GM18858 (cell line): ENCODE measurements at regions not wholly inside any gene's neighbourhood (a gene's known extent, or its start where the extent isn't known, plus 50 kb on each side); places are given as distances from the start of the nearest gene placed in this dataset.

Experiments
- ATAC-seq: cut with Tn5 transposase; IDR thresholded peaks from one replicate; pipeline ENCODE4 v1.9.1; 2021; ENCODE audit not compliant: unreplicated experiment

DNA sequence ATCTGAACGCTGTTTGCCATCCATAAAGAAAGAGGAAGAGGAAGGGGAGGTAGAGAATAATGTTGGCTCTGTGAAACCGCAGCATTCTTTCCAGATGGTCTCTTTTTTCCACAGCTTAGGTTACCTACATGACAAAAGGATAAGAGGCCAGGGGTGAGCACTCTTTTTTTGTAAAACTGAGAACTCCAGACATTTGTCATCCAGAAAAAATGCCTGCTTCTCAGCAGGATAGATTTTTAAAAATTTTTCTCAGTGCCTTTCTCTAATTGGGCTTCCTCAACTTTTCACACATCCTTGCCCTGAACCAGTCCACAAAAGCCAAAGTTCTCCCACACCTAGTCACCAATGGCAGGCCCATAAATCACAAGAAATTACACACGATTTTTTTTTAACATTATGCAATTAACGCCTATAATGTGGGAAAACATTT lies 158.1 kb upstream of the TENM3 start:
- ATAC-seq = no peak

DNA sequence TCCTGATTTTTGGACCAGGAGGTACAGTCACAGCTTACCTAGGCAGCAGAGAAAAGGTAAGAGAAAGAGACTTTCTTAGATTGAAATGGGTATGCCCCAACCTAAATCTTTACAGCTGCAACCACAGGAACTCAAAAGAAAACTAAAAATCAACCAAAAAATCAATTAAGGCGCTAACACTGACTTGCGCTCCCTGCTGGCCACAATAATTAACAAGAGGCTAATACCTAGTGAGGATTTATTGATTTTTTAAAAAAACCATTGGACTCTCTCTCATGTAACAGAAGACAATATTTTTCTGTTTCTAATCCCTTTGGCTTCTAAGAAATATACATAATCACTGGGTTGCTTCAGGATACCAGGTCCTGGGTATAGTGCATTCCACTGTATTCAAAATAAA lies 153.9 kb upstream of the TENM3 start:
- ATAC-seq = no peak

DNA sequence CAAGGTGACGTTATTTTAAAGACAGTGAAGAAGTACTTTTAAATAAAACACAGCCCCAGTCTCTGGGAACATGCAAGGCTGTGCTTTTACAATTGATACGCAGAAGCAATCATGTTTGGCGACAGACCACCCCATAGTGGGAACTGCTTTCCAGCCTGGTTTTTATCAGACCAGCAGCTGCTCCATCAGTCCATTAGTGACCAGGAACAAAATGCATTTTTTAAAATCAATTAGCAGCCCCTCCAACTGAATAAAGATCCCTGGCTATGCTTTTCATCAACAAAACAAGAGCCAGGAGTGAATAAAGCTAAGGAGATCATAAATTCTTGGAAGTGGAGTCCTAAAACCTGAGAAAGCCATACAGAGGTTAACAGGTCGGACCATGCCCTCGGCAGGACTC lies 153.0 kb upstream of the TENM3 start:
- ATAC-seq = no peak

DNA sequence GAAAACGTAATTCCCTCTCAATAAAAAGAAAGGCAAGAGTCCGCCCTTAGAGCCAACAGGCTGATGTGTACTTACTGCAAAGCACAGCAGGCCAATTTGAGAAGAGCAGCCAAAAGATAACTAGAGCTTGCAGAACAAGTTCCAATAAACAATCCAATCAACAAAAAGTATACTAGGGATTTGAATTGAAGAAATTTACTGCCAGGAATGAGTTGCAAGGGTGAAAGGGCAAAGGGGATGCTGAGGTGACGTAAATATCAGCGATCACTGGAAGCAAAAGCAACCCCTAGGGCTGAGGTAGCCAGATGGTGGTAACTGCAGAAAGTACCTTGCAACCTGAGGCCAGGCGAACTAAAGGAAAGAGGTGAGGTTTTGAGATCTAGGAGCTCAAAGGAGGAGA lies 152.1 kb upstream of the TENM3 start:
- no peak for ATAC-seq

DNA sequence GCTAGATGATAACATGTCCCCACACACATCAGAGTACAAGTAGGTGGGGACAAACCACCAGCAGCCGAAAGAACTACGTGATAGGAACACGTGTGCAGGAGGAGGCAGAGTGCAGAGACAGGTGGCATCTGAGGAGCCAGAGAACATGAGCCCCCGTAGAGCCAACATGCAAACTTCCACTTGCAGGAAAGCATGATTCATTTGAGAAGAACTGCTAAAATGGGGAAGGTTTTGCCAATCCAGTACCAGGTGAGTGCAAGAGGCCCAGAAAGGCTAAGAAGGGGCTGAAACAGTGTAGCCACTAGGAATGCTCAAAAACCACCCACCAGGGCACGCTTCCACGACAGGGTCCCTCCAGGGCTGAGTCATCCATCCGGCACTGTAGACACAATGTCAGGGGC lies 149.8 kb upstream of the TENM3 start:
- no peak for ATAC-seq

DNA sequence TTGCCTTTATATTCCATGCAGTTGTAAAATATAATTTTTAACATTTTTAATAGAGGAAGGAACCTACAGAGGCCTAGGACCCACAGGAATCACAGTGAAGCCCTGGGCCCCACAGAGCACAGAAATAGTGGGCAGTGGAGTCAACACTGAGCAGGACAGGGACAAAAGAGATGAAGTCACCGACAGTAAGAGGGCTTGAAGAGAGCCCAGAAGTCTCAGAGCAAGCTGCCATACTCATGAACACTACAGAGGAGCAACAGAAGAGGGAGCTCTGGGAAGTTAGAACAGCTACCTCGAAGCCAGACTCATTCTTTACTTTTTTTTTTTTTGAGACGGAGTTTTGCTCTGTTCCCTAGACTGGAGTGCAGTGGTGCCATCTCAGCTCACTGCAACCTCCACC lies 149.3 kb upstream of the TENM3 start:
- ATAC-seq = no peak

DNA sequence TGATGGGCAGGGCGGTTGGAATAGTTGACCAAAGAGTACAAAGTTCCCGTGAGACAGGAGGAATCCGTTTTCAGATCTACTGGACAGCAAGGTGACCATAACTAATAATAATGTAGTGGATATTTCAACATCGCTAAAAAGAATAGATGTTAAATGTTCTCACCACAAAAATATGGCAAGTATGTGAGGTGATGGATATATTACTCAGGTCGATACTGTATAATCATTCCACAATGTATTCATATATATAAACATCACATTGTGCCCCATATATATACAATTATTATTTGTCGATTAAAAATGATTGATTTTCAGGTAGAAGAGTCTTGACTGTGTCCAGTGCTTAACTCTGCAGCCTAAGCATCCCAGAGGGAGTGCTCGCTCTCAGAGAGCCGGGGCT lies 141.6 kb upstream of the TENM3 start:
- no peak for ATAC-seq

GRCh38 chr4:182102576-182102975 lies 140.6 kb upstream of the TENM3 start:
- ATAC-seq = no peak

DNA sequence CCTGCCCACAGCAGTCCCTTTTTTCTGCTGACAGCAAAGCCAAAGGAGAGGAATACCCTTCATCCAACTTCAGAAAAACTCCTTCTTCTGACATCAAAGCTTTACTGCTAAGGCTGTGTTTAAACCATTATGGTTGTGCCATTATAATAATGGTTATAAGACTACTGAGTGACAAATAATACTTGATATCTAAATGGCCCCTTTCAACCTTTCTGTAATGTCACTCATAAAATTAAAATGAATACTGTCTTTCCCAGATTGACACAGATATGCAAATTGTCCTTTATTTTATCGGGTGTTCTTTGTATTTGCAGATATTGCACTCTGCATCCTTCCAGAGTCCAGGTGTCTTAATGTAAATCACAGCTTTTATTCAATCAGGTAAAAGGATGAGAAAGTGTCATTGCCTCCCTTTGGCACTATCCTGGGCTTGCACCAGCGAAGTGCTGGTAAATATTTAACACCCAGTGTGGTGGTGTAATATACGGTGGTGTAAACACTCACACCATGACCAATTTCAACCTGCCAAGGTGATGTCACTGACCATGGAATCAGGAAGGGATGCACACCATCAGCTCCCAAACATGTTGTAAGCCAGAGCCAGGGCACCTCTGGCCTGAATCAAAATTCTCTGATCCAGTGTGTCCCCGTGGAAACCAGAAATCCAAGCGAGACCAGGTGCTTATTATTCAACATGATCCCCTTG lies 139.4 kb upstream of the TENM3 start:
- no peak for ATAC-seq

GRCh38 chr4:182105416-182105815 lies 137.8 kb upstream of the TENM3 start:
- no peak for ATAC-seq

DNA sequence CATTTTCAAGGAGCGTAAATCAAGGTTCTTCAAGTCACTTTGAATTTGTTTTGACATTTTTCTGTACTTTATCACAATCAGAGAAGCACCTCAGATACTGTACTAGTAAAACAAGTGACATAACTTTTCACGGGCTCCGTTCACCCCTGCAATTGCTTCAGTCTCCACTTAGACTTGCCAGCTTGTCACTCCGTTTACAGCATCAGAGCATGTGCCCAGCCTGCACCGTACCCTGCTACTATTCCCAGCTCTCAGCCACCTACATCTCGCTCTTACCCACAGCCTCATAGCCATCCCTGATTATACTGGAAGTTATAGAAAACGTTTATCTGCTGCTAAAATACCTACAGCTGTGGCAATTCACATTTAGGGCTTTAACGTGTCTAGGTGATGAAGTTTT lies 135.3 kb upstream of the TENM3 start:
- ATAC-seq = no peak

GRCh38 chr4:182111586-182111985 lies 131.6 kb upstream of the TENM3 start:
- ATAC-seq = no peak

GRCh38 chr4:182113779-182114178 lies 129.4 kb upstream of the TENM3 start:
- no peak for ATAC-seq

GRCh38 chr4:182124359-182124758 lies 118.8 kb upstream of the TENM3 start:
- no peak for ATAC-seq

DNA sequence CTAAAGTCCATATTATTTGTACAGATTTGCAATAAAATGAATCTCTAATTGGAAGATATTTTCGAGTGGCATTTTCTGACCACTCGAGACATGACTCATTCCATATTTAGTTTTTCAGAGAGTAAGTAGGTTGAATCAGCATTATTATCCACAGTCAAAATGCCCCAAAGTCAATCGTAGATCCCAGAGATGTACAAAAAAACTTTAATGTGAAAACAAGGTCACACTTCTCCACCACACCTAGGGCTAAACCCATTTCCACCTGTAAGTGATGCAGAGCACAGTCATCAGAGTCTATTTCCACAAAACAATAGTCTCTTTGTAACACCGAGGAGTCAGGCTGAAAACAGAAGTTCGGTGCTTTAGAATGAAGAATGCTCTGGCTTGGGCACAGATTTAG lies 117.1 kb upstream of the TENM3 start:
- no peak for ATAC-seq

DNA sequence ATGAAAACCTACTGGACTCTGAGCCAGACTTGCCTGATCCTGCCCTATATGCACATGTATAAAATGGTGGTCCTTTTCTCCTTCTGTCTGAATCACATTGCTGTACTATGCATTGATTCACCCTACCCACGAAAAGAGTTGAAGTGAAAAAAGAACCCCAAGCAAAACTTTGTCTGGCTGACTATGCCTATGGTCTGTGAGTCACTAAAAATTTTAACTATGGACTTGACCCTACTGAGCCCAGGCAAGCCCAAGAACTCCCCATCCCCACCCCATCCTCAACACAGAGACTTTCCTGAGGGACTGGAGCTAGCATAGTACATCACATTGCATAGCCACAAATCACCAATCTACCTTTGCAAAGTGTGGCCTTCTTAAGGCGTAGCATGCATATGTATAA lies 116.6 kb upstream of the TENM3 start:
- ATAC-seq = no peak

- no peak for ATAC-seq
Observed at GRCh38 chr4:182133033-182133432, 110.2 kb upstream of the TENM3 start.

DNA sequence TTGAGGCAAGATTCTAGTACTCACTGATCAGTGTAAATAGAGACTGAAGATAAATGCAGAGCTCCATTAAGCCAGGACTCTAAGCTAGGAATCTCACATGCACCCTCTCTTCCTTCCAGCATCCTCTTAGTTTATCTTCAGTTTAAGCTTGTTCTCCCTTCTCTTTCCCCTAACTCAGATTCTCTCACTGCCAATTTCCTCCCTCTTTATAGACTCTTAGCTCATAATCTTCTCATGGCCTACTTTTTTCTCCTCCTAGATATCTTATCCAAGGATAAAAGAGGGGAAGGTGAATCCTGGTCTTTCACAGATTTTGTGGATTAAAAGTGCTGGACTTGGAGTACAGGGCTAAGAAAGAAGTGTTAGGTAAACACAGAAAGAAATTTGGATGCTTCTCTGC lies 108.9 kb upstream of the TENM3 start:
- ATAC-seq = no peak

GRCh38 chr4:182136201-182136600 lies 107.0 kb upstream of the TENM3 start:
- ATAC-seq = no peak

- no peak for ATAC-seq
Observed at GRCh38 chr4:182137343-182137742, 105.9 kb upstream of the TENM3 start.

DNA sequence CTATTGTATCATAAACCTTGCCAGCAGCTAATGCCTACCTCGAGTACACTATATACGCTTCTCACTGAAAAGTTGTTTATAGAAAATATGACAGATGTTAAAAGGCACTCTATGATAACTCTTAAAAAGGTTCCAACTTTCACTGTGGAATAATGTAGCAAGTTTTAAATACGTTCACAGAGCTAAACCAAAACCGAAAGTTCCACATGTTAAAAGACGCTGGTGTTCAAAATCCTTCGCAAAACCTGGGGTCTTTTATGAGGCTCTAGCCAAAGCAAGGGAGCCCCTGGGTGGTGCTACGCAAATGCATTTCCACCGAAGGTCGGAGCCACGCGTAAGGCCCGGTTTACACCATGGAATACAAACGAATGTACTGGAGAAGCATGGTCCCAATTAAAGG lies 103.7 kb upstream of the TENM3 start:
- no peak for ATAC-seq

DNA sequence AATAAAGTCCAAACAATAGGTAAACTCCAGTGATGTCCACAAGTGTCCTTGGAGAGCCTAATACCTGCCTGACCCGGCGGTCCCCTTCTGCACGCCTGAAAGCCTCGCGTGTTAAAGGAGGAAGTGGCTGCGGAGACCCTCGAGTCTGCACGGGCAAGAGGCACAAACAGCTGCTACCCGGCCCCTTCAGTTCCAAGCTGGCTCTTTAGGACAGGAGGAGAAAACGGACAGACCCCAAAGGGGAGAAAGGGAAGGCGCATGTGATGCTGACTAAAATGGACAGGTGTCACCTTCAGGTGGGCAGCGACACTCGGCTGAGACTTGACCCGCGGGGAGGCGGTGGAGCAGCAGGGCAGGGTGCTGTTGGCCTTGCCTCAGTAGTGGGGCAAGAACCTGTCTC lies 102.7 kb upstream of the TENM3 start:
- no peak for ATAC-seq

DNA sequence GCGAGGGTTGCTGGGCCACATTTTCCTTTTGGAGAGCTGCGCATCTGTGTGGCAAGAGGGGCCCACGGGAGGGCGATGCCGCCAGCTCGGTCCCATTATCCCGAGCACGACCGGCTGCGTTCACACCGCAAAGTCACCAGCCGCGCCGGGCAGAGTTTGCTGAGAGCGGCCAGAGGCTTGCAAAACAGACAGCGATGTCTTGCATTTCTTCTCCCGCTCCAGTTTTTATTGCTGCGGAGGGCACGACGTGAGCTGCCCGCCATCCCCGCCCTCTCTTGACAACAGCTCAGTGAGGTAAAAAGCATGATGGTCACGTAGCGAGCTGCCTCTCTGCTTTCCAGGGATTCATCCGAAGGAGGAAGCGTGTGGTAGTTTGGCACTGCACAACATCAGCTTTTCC lies 102.1 kb upstream of the TENM3 start:
- ATAC-seq = no peak
